ENCODE measurements at regions not wholly inside any gene's neighbourhood (a gene's known extent, or its start where the extent isn't known, plus 50 kb on each side); places are given as distances from the start of the nearest gene placed in this dataset.

- TF ChIP-seq USF1 (IDR thresholded peaks at IDR 0.05; ENCODE audit: borderline replicate concordance, low read depth): no peak
- TF ChIP-seq, protein P1, sequence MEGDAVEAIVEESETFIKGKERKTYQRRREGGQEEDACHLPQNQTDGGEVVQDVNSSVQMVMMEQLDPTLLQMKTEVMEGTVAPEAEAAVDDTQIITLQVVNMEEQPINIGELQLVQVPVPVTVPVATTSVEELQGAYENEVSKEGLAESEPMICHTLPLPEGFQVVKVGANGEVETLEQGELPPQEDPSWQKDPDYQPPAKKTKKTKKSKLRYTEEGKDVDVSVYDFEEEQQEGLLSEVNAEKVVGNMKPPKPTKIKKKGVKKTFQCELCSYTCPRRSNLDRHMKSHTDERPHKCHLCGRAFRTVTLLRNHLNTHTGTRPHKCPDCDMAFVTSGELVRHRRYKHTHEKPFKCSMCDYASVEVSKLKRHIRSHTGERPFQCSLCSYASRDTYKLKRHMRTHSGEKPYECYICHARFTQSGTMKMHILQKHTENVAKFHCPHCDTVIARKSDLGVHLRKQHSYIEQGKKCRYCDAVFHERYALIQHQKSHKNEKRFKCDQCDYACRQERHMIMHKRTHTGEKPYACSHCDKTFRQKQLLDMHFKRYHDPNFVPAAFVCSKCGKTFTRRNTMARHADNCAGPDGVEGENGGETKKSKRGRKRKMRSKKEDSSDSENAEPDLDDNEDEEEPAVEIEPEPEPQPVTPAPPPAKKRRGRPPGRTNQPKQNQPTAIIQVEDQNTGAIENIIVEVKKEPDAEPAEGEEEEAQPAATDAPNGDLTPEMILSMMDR (IDR thresholded peaks at IDR 0.05): no peak
- TF ChIP-seq TAF1 (IDR thresholded peaks at IDR 0.05; ENCODE audit: borderline replicate concordance, low read depth, low read length): no peak
- no peak for TF ChIP-seq MEF2A (IDR thresholded peaks at IDR 0.05; ENCODE audit: borderline replicate concordance, low read depth)
- TF ChIP-seq JUND (IDR thresholded peaks at IDR 0.05): no peak
- no peak for TF ChIP-seq RAD21 (IDR thresholded peaks at IDR 0.05; ENCODE audit: low read length)
- TF ChIP-seq POLR2AphosphoS5 (IDR thresholded peaks at IDR 0.05; ENCODE audit: low read depth, low read length): no peak
- TF ChIP-seq SIN3A (IDR thresholded peaks at IDR 0.05; ENCODE audit: borderline replicate concordance, low read depth, low read length): no peak
- TF ChIP-seq CHD2 (IDR thresholded peaks at IDR 0.05; ENCODE audit: low read length, partially characterized antibody): no peak
- TF ChIP-seq EZH2phosphoT487 (IDR thresholded peaks at IDR 0.05; ENCODE audit: borderline replicate concordance, low read depth): no peak
- no peak for TF ChIP-seq SMC3 (IDR thresholded peaks at IDR 0.05; ENCODE audit: low read depth, low read length)
- no peak for TF ChIP-seq GABPA (IDR thresholded peaks at IDR 0.05; ENCODE audit: low read depth)
These were observed 165.6 kb downstream of the FAM43A start for GRCh38 chr3:194851254-194851653.
